Limb (tissue), 2 donors: ENCODE measurements at regions not wholly inside any gene's neighbourhood (a gene's known extent, or its start where the extent isn't known, plus 50 kb on each side); places are given as distances from the start of the nearest gene placed in this dataset.
"Not testable (repeated sequence)": the region's sequence is repeated elsewhere in the genome, so short reads cannot be mapped to it uniquely, and the experiment has no call there.

Experiments
- DNase-seq, 2 donors: peaks; one replicate each; pipeline ENCODE4 v3.0.0-alpha.2; 2016; ENCODE audit errors: extremely low spot score in 2 of 2

DNA sequence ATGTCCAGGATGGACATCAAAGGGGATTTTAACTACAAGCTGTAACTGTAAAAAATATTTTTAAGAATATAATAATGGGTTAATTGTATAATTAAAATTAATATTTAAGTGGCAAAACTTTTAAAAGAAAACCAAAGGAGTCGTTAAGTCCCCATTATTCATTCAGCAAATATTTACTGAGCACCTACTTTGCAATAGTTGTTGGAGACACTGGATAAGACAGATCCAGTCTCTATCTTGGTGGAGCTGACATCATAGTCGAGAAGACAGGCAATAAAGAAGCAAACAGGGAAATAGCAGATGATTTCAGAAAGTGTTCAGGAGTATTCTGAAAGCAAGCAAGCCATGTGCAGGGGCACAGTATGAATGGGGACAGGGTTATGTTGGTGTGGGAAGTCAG is 137.0 kb downstream of the CEBPB start:
- no peak for DNase-seq

DNA sequence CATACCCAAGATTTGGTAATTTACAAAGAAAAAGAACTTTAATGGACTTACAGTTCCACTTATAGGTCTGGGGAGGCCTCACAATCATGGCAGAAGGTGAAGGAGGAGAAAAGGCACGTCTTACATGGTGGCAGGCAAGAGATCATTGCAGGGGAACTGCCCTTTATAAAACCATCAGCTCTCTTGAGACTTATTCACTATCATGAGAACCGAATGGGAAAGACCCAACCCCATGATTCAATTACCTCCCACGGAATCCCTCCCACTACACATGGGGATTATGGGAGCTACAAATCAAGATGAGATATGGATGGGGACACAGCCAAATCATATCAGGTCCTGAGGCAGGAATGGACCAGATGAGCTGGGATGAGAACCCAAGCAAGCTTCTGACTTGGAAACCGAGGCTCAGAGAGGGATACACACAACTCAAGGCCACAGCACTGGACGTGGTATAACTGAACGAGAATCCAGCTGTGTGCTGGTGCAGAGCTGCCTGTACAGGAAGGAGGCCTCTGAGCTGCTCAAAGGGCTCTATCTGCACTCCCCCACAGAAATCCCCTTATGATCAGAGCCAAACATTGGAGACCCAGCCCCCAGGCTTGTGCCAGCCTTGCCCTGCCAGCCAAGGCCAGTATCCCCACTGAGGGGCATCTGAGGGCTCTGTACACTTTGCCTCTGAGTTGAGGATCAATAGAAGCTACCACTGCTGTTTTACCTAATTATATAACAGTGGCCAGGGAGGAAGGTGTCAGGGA is 137.8 kb downstream of the CEBPB start:
- DNase-seq: no peak

DNA sequence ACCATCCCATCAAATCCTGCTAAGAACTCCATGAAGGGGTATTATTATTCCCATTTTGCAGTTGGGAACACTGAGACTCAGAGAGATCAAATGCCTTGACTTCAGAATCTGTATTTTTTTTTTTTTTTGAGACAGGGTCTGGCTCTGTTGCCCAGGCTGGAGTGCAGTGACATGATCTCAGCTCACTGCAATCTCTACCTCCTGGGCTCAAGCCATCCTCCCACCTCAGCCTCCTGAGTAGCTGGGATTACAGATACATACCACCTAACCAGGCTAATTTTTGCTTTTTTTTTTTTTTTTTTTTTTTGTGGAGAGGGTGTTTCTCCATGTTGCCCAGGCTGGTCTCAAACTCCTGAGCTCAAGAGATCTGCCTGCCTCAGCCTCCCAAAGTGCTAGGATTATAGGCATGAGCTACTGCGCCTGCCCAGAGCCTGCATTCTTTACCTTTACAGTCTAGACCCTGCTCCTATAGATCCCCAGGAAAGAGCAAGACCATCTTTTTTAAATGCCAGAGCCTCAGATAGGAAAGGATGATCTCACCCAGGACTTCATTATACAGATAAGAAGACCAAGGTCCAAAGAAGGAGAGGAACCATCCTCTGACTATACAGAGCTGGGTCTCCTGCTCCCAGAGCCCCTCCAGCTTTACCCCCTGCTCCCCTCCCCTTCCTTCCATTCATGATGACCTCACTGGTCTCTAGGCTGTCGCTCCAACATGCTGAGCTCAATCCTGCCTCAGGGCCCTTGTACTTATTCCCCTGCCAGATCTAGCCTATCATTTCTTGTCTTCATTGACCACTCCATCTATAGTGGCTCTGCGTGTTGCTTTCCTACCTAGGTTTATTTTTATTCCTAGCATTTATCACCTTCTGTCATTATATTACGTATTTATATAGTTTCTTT is 138.6 kb downstream of the CEBPB start:
- no peak for DNase-seq

DNA sequence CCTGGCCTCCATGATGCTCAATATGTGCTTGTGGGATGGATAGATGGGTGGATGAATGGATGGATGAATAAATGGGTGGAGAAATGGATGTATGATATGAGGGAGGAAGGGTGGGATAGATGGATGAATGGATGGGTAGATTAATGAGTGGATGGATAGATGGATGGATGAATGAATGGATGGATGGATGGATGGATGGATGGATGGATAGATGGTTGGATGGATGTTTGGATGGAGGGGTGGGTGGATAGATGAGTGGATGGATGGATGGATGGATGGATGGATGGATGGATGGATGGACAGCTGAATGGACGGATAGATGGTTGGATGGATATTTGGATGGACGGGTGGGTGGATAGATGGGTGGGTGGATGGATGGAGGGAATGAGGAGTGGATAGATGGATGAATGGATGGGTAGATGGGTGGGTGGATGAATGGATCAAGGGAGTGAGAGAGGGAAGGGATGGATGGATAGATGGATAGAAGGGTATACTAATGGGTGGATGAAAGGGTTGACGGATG is 139.4 kb downstream of the CEBPB start:
- no peak for DNase-seq

DNA sequence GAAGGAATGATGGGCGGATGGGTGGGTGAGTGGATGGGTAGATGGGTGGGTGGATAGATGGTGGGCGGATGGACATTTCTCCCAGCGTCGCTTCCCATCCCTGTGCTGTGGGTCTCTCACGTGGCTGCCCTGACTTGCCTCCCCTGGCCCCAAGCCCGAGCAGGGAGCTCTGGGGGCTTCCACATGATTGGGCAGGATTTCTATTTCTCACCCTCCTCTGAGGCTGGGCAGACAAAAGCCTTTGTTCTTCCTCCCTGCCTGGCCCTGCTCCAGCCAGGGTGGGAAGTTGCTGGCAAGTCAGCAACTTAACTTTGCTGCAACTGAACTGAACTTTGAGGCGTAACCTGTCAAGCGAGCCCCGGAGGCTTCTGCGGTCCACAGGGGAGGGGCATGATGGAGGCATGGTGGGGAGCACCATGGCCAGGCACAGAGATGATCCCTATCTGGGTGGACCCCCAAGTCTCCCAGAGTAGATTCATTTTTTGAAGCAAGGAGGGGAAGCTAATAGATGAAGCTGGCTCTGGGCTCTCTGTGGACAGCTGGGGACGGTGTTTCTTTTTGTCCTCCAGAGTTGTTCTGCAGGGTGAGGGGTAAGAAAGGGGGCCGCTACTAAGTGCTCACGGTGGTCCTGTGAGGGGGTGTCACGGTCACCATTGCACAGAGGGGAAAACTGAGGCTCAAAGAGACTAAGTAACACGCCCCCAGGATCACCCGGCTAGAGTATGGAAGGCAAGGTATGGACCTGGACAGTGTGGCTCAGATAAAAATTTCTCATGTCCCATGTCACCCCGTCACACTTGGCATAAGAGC is 140.1 kb downstream of the CEBPB start:
- DNase-seq: no peak

DNA sequence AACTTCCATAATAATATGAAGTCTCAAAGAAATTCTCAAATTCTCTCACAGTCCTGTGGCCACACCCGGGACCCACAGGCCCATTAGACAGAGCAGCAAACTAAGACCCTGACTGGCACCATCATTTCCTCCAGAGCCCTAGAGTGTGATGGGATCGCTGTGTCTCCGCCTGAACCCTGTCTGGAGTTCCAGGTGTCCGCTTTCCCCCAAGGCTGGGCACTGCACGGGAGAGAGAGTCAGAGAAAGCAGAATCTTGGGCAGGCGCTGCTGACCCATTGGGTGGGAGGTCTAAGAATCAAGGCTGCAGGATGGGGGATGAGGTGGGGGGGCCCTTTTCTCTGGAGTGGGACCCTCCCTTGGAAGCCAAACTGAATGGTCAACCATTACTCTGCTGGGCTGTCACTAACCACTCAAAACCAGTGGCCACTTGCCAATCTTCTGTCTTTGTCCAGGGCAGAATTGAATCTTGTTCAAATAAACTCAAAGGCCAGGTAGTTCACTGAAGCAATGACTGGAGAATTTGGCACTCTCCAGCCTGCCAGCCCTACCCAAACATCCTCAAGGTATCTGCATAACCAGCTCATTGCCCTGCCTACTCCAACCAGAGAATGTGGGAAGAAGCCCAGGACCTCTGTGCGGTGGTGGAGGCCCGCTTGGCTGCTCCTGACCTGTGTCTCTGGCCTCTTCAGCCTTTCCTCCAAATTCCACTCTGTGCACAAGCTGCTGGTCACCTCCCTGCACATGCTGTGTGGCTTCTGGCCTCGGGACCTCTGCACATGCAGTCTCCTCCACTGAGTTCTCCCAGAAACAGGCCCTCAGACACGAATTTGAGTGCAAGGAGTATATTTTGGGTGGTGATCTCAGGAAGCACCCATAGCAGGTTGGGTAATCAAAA is 141.1 kb downstream of the CEBPB start:
- no peak for DNase-seq

DNA sequence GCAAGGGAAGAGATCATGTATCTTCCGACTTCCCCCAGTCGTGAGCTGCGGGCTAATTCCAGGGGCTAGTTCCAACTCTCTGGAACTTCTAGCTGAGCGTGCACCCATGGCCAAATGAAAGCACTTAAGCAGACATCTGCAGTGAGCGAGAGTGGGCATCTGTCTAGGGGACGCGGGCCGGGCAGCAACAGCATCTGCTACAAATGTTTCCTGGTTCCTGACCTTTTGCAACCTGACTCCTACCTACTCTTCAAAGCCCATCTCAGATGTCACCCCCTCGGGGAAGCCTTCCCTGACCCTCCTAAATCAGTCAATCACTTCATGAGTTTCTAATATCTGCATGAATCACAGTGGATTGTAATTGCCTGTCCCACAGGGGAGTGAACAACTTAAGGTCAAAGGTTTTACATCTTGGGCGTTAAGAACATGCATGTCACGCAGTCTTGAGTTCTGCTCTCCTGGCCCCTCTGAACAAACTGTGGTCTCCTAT is 141.9 kb downstream of the CEBPB start:
- DNase-seq: no peak

DNA sequence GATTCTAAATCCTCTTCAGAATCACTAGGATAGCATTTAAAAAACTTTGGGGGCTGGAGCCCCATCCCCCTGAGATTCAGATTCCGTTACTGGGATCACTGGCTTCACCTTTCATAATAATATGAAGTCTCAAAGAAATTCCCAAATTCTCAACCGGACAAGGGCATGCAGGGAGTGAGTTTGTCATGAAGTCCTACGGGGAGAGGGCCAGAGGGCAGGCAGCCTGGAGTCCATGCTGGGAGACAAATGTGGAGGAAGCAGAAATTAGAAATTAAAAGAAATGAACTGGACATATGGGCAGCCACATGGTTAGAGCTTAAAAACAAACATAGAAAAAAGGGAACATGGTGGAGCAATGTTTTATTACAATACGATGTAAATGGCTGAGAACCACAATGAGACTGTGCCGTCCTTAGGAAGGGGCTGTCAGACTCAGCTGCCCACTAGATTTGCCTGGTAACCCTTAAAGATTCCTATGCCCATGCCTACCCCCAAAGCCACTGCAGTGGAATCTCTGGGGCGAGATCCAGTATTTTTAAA is 142.6 kb downstream of the CEBPB start:
- no peak for DNase-seq

DNA sequence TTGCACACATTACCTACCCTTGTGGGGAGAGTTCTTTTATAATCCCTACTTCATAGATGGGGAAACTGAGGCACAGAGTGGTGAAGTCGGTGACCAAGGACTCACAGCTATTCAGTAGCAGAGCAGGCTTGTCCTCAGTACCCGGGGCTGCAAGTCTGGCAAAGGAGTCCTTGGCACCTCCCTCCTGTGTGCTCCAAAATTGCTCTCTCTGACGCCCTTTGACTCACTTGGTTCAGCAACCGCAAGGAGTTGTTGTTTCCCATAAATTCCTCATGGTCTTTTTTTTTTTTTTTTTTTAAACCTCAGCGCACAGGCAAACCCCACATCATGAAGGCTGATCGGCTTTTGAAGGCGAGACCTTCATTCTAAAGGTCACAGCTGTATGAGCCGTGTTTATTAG is 143.2 kb downstream of the CEBPB start:
- DNase-seq: no peak

DNA sequence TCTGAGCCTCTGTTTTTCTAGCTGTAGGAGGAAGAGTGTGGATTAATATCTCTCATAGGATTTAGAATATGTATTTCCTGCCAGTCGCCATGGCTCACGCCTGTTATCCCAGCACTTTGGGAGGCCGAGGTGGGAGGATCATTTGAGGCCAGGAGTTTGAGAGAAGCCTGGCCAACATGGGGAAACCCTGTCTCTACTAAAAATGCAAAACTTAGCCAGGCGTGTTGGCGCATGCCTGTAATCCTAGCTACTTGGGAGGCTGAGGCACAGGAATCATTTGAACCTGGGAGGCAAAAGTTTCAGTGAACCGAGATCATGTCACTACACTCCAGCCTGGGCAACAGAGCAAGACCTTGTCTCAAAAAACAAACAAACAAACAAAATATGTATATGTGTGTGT is 143.9 kb downstream of the CEBPB start:
- DNase-seq: not testable (repeated sequence)

DNA sequence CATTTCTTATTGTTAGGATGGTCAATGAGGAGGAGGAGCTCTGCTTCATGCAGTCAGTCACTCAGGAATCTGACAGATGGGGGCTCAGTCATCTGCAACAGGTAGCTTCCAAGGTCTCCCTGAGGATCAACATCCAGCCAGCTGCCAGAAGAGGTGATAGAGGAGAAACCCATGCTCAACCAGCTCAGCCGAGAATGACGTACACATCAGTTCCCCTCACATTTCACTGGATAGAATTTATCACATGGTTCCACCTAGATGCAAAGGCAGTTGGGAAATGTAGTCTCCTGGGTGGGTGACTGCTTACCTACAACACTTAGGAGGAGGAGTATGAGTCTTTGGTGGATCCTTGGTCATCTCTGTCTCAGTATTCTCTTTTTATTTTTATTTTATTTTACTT is 144.5 kb downstream of the CEBPB start:
- no peak for DNase-seq

DNA sequence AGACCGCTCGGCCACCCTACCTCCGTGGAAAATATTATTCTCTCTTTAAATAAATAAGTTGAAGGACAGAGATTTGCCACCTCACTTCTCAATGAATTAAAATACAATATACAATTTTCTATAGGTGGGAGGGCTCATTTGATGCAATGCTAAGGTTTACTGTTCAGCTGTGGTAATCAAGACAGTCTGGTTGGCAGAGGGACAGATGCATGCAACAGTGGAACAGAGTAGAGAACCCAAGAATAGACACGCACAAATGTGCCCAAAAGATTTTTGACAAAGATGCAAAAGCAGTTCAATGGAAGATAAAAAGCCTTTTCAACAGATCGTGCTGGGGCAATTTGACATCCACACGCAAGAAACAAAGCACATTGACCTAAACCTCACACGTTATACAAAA is 145.2 kb downstream of the CEBPB start:
- no peak for DNase-seq

DNA sequence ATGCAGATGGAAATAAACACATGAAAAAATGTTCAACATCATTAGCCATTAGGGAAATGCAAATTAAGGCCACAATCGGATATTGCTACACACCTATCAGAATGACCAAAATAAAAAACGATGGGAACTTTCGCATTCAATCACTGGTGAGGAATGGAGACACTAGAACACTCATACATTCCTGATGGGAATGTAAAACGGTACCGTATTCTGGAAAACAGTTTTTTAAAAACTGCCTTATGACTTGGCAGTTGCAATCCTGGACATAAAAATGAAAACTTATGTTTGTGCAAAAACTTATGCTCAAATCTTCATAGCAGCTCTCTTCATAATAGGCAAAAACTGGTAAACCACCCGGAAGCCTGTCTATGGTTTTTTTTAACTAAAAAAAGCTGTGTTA is 146.0 kb downstream of the CEBPB start:
- DNase-seq: no peak

DNA sequence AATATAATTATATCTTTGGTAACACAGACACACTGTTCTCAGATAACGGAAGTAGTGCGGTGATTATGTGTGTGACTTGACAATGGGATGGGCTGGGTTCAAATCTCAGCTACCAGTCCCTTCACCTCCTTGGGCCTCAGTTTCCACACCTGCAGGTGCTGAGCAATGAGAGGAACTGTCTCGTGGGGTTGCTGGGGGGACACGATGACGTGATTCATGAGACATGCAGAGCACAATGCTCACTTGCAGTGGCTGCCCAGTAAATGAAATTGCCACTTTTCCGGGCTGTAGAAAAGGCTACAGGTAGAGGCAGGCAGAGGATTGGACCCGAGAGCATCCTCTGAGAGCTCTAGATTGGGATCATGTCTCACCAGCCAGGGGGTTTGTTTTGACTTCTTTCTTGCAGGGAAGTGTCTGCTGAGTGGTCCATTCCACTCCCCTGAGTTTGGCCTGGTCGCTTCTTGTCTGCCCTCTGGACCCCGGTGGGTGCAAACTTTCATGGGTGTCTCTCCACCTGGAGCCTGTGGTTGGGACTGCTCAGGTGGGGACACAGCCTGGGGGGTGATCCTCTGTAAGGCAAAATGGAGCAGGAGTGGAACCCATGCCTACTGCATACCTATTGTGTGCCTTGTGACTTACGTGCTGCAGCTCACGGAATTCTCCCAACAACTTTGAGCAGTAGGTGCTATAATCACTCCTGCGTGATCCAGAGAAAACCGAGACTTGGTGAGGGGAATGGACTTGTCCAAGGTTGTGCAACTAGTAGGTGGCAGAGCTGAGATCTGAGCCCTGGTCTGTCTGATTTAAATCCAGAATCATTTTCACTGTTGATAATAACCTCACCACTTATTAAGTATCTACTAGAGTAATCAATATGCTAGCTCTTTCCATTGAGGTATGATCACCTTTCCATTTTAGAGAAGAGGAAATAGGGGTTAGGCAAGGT is 147.2 kb downstream of the CEBPB start:
- no peak for DNase-seq

DNA sequence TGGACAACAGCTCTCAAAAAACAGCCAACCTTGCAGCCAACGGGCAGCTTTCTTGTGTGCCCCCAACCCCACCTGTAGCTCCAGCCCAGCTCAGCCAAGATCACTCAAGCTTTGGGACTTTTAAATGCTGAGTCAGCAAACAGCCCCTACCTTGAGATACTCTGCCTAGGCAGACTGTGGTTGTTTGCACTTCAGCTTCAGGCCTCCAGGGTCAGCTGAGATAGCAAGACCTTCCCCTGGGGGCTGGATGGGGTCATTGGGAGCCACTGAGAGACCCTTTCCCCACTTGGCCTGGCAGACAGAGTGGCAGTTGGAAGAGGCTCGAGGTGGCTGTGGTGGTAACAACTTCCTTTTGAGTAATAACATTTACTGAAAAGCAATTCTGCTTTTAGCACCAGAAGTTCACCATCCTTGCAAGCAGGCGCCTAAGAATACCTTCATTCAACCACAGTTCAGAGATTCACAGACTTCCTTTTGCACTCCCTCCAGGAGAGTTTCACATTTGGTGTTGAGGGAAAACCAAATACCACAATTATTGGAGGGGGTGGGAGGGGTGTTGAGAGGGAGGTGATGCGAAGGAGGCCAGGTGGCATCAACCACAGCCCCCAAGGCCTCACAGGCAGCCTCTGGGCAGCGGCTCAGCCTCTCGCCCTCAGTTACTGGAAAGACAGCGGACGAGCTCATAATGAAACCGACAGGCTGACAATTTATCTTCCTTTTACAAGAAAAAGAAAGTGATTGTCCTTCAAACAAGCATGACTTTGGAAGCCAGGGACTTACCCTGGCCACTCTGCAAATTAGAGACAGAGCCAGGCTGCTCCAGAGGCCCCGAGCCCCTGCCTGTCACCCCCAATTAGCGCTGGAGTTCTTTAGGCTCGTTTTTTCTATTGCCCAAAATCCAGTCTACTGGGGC is 148.1 kb downstream of the CEBPB start:
- DNase-seq: no peak

DNA sequence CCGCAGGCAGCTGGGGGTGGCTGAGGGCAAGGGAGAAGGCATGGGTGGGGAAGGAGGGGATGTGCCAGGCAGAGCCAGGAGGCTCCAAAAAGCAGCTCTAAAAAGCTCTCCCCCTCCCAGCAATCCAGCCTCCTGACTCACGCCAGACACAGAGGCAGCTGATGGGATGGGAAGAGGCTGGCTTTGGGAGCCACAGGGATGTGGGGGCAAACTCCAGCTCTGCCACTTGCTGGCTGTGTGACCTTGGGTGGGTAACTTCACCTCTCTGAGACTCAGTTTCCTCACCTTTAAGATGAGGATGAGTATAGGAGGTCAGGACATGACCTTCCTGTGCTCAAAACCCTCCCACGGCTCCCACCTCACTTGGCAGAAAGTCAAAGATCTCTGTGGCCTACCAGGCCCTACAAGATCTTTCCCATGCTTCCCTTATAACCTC is 148.9 kb downstream of the CEBPB start:
- no peak for DNase-seq

DNA sequence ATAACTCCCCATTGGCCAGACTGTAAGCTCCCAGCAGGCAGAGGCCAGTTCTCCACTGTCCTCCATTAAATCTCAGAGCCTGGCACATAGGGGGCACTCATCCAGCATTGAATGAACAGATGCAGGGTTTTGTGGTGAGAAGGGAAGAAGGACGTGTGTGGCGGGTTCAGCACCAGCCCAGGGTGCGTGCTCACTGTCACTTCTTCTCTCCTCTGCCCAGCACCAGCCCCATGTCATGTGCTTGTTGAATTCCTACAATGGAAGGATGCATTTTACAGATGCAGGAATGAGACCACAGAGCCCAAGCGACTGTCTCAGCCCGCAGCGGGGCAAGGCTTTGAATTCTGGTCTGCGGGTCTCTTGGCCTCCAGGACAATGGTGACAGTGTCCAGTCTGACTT is 149.9 kb downstream of the CEBPB start:
- no peak for DNase-seq

DNA sequence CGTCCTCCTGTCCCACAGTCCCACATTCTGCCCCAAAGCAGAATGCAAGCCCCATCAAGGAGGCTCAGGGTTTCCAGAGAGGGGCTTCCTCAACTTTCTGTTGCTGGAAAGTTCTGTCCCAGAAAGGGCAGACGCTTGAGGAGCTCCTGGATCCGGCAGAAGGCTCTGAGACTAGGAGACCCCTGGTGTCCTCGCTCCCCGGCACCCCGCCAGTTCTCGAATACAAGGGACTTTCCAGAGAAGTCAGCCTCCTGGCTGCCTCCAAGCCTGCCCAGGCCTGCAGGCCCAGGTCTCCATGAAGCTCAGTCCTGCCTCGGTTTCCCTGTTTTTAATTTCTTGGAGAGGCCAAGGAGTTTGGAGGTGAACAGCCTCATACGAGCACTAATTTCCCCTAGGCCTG is 150.4 kb downstream of the CEBPB start:
- DNase-seq: no peak
